GM18508 (cell line): ENCODE measurements at regions not wholly inside any gene's neighbourhood (a gene's known extent, or its start where the extent isn't known, plus 50 kb on each side); places are given as distances from the start of the nearest gene placed in this dataset.

ENCODE experiments used
- ATAC-seq: cut with Tn5 transposase; IDR thresholded peaks from one replicate; pipeline ENCODE4 v1.9.1; 2021; ENCODE audit warnings: moderate number of reproducible peaks; ENCODE audit not compliant: insufficient read depth, unreplicated experiment

GRCh38 chr6:87912102-87912501, 135.5 kb upstream of the SPACA1 start:
- ATAC-seq = no peak

GRCh38 chr6:87909849-87910248, 137.8 kb upstream of the SPACA1 start:
- no peak for ATAC-seq

GRCh38 chr6:87908978-87909811, 138.4 kb upstream of the SPACA1 start:
- ATAC-seq = no peak

- ATAC-seq = no peak
Observed at GRCh38 chr6:87907521-87907920, 140.1 kb upstream of the SPACA1 start.

GRCh38 chr6:87905101-87905641, 142.5 kb upstream of the SPACA1 start:
- peak; percentile 76 for ATAC-seq

GRCh38 chr6:87904011-87904410, 143.6 kb upstream of the SPACA1 start:
- no peak for ATAC-seq

GRCh38 chr6:87903323-87903722, 144.3 kb upstream of the SPACA1 start:
- no peak for ATAC-seq

- no peak for ATAC-seq
Observed at GRCh38 chr6:87902383-87902782, 145.3 kb upstream of the SPACA1 start.

- ATAC-seq = no peak
Observed at GRCh38 chr6:87901613-87902012, 146.0 kb upstream of the SPACA1 start.

- ATAC-seq = no peak
Observed at GRCh38 chr6:87900160-87900698, 147.4 kb upstream of the SPACA1 start.

GRCh38 chr6:87899499-87900147, 148.0 kb upstream of the SPACA1 start:
- ATAC-seq = no peak

GRCh38 chr6:87897663-87898062, 150.0 kb upstream of the SPACA1 start:
- no peak for ATAC-seq

GRCh38 chr6:87897013-87897412, 150.6 kb upstream of the SPACA1 start:
- ATAC-seq = no peak

GRCh38 chr6:87887266-87887665, 160.4 kb upstream of the SPACA1 start:
- ATAC-seq = no peak

- ATAC-seq = no peak
Observed at GRCh38 chr6:87884203-87884602, 163.4 kb upstream of the SPACA1 start.

- ATAC-seq = no peak
Observed at GRCh38 chr6:87881342-87881895, 166.2 kb upstream of the SPACA1 start.

GRCh38 chr6:87879132-87879861, 168.3 kb upstream of the SPACA1 start:
- ATAC-seq = no peak

GRCh38 chr6:87875781-87876180, 171.9 kb upstream of the SPACA1 start:
- no peak for ATAC-seq

- no peak for ATAC-seq
Observed at GRCh38 chr6:87873556-87873955, 171.5 kb upstream of the AKIRIN2 start.

GRCh38 chr6:87870556-87870955, 168.5 kb upstream of the AKIRIN2 start:
- no peak for ATAC-seq
